NCI-H2081 (cell line): ENCODE measurements at regions not wholly inside any gene's neighbourhood (a gene's known extent, or its start where the extent isn't known, plus 50 kb on each side); places are given as distances from the start of the nearest gene placed in this dataset.

ENCODE experiments used
- DNase-seq, 2 experiments: peaks; one replicate each; lab custom pipeline; 2025; lab: John Stamatoyannopoulos, UW

- DNase-seq = no peak
Observed at GRCh38 chr2:168338803-168339437, 91.5 kb upstream of the STK39 start.

- DNase-seq = no peak
Observed at GRCh38 chr2:168340931-168341330, 93.5 kb upstream of the STK39 start.

- DNase-seq = no peak
Observed at GRCh38 chr2:168343586-168343985, 96.2 kb upstream of the STK39 start.

GRCh38 chr2:168344706-168345105, 97.3 kb upstream of the STK39 start:
- DNase-seq = no peak

GRCh38 chr2:168345601-168346000, 98.2 kb upstream of the STK39 start:
- DNase-seq = no peak

- DNase-seq = peak; percentile 73 to 79
Observed at GRCh38 chr2:168346725-168347477, 99.5 kb upstream of the STK39 start.

- peak; percentile 26 to 61 for DNase-seq
Observed at GRCh38 chr2:168348076-168348475, 100.7 kb upstream of the STK39 start.

GRCh38 chr2:168350380-168350779, 103.0 kb upstream of the STK39 start:
- DNase-seq = peak in 1 of 2 experiments; percentile 28

GRCh38 chr2:168353251-168353650, 102.8 kb upstream of the CERS6 start:
- no peak for DNase-seq

- DNase-seq = no peak
Observed at GRCh38 chr2:168354499-168354898, 101.6 kb upstream of the CERS6 start.

GRCh38 chr2:168355121-168355520, 101.0 kb upstream of the CERS6 start:
- DNase-seq = peak in 1 of 2 experiments; percentile 44

GRCh38 chr2:168355779-168356476, 100.1 kb upstream of the CERS6 start:
- no peak for DNase-seq

GRCh38 chr2:168356477-168356835, 99.6 kb upstream of the CERS6 start:
- DNase-seq = no peak

- no peak for DNase-seq
Observed at GRCh38 chr2:168357797-168358472, 98.1 kb upstream of the CERS6 start.

GRCh38 chr2:168359082-168359481, 97.0 kb upstream of the CERS6 start:
- no peak for DNase-seq

- DNase-seq = no peak
Observed at GRCh38 chr2:168363347-168364092, 92.6 kb upstream of the CERS6 start.

- DNase-seq = no peak
Observed at GRCh38 chr2:168365094-168365621, 90.9 kb upstream of the CERS6 start.

GRCh38 chr2:168369031-168369430, 87.0 kb upstream of the CERS6 start:
- peak; percentile 60 to 88 for DNase-seq

GRCh38 chr2:168371273-168372019, 84.6 kb upstream of the CERS6 start:
- DNase-seq = no peak

GRCh38 chr2:168373468-168373867, 82.6 kb upstream of the CERS6 start:
- no peak for DNase-seq
